ENCODE measurements at regions not wholly inside any gene's neighbourhood (a gene's known extent, or its start where the extent isn't known, plus 50 kb on each side); places are given as distances from the start of the nearest gene placed in this dataset.
"Not testable (repeated sequence)": the region's sequence is repeated elsewhere in the genome, so short reads cannot be mapped to it uniquely, and the experiment has no call there.

DNA sequence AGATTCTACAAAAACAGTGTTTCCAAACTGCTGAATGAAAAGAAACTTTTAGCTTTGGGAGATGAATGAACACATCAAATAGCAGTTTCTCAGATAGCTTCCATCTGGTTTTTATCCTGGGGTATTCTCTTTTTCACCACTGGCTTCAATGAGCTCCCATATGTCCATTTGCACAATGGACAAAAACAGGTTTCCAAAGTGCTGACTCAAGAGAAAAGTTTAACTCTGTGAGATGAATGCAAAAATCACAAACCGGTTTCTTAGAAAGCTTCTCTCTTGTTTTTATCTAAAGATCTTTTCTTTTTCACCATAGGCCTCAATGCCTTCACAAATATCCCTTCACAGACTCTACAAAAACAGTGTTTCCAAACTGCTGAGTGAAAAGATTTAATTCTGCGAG, 1089.2 kb downstream of the PRIM2 start:
- DNase-seq (ENCODE audit: low spot score) = not testable (repeated sequence)

- DNase-seq (ENCODE audit: low spot score) = no peak
These were observed 1101.9 kb downstream of the PRIM2 start for GRCh38 chr6:58419321-58419720.

All from SW480 (cell line).